Kidney epithelial cell (primary cell): ENCODE measurements at regions not wholly inside any gene's neighbourhood (a gene's known extent, or its start where the extent isn't known, plus 50 kb on each side); places are given as distances from the start of the nearest gene placed in this dataset.
"Not testable (repeated sequence)": the region's sequence is repeated elsewhere in the genome, so short reads cannot be mapped to it uniquely, and the experiment has no call there.

Experiments
- DNase-seq: peaks from one replicate; pipeline ENCODE4 v3.0.0-alpha.2; 2010; ENCODE audit warnings: low read depth
- H3K27me3 ChIP-seq: 2 replicates; pipeline ENCODE4 v1.6.0; 2011; ENCODE audit warnings: low read length; ENCODE audit not compliant: control insufficient read depth, insufficient read depth
- H3K36me3 ChIP-seq: 2 replicates; pipeline ENCODE4 v1.5.1; 2011; ENCODE audit warnings: low read length; ENCODE audit not compliant: control insufficient read depth, insufficient read depth
- H3K4me3 ChIP-seq: 2 replicates; pipeline ENCODE4 v1.5.1; 2011; ENCODE audit warnings: low read depth, mild to moderate bottlenecking, control low read depth, low read length
- TF ChIP-seq, protein P1 (sequence below): IDR thresholded peaks from 2 replicates; pipeline ENCODE4 v1.5.1; 2011; ENCODE audit warnings: mild to moderate bottlenecking, moderate library complexity, low read length, control low read depth, inconsistent platforms; ENCODE audit not compliant: insufficient read depth, poor library complexity, severe bottlenecking

DNA sequence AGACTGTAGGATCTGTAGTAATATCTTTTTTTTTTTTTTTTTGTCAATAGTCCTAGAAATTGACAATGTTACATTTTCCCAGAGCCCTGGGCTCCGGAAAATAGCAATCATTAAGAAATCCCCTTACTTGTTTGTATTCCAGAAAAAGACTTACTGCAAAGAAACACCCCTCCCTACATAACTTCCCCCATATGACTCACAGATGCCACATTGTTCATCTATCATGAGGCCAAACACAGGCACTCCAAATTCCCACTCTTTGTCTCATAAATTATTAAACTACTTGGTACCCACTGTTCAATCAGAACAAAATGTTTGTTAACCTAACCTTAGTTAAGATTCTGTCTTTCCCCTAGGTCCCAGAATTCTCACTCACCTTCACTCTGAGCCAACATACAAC lies 53.5 kb downstream of the TEX51 start:
- no peaks in the 10 kb centered on the region for H3K27me3 ChIP-seq
- H3K36me3 ChIP-seq: no peaks in the 10 kb centered on the region
- H3K4me3 ChIP-seq: no peak overlapping the region
- TF ChIP-seq, protein P1, sequence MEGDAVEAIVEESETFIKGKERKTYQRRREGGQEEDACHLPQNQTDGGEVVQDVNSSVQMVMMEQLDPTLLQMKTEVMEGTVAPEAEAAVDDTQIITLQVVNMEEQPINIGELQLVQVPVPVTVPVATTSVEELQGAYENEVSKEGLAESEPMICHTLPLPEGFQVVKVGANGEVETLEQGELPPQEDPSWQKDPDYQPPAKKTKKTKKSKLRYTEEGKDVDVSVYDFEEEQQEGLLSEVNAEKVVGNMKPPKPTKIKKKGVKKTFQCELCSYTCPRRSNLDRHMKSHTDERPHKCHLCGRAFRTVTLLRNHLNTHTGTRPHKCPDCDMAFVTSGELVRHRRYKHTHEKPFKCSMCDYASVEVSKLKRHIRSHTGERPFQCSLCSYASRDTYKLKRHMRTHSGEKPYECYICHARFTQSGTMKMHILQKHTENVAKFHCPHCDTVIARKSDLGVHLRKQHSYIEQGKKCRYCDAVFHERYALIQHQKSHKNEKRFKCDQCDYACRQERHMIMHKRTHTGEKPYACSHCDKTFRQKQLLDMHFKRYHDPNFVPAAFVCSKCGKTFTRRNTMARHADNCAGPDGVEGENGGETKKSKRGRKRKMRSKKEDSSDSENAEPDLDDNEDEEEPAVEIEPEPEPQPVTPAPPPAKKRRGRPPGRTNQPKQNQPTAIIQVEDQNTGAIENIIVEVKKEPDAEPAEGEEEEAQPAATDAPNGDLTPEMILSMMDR: no peak
- DNase-seq: no peak

DNA sequence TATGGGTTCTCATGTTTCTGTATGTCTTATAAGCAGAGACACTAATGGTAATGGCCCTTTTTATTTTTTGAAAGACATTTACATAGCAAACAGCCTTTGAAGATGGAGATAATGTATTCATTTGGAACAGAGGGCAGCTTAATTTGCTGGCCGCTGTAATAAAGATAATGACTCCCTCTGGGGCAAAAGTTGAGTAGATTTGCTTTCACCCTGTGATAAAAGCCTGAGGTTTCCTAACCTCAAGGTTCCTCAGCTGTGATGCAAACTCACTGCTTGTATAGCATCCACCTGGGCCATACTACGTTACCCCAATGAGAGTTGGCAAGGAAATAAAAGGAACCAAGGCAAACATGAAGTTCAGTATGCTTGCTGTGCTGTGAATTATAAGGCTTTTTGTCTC lies 54.8 kb downstream of the TEX51 start:
- H3K27me3 ChIP-seq: no peaks in the 10 kb centered on the region
- H3K36me3 ChIP-seq: no peaks in the 10 kb centered on the region
- no peak for DNase-seq
- TF ChIP-seq, protein P1: no peak
- no peak overlapping the region for H3K4me3 ChIP-seq

DNA sequence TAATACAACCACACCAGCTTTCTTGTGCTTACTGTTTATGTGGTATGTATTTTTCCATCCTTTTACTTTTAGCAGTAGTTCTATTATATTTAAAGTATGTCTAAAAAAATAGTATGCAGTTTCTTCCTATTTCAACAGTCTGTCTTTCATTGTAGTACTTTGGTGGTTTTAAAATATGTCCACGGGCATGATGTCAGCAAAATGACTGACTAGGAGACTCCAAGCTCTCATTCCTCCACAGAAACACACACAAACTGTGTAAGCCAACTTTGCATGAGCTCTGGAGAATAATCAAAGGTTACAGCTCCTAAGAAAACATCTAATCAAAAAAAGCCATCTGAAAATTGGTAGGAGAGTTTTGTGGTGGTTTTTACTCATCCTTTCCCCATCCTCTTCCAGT lies 56.1 kb downstream of the TEX51 start:
- Histone ChIP-seq H3K27me3 (no peaks in the 10 kb centered on the region), H3K36me3 (no peaks in the 10 kb centered on the region), H3K4me3 (no peak overlapping the region)
- DNase-seq: no peak
- TF ChIP-seq, protein P1: no peak

DNA sequence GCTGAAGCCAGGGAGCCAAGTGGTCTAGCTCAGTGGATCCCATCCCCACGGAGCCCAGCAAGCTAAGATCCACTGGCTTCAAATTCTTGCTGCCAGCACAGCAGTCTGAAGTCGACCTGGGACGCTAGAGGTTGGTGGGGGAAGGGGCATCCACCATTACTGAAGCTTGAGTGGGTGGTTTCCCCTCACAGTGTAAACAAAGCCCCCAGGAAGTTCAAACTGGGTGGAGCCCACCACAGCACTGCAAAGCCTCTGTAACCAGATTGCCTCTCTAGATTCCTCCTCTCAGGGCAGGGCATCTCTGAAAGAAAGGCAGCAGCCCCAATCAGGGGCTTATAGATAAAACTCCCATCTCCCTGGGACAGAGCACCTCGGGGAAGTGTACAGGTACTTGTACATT lies 58.1 kb downstream of the TEX51 start:
- not testable (repeated sequence) for H3K36me3 ChIP-seq, DNase-seq

DNA sequence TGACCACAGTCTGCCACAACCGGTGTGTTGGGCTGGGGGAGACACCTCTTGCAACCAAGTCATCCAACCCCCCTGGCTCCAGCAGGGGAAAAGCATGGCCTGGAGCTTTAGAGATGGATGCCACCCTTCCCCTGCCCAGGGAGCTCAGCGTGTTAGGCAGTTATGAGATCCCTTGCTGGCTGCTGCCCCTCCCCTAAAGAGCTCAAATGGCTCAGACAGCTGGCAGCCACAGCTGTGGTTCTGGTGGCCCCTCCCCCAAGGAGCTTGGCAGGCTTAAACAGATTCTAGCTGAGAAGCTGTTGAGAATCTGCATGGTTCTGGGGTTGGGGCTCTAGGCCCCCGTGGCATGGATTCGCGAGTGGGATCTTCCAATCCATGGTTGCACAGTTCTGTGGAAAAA lies 64.7 kb downstream of the TEX51 start:
- no peak overlapping the region for H3K4me3 ChIP-seq
- TF ChIP-seq, protein P1: no peak

More for the DNA sequence above, 58.1 kb downstream of the TEX51 start:
- H3K27me3 ChIP-seq, H3K4me3 ChIP-seq: not testable (repeated sequence)

DNA sequence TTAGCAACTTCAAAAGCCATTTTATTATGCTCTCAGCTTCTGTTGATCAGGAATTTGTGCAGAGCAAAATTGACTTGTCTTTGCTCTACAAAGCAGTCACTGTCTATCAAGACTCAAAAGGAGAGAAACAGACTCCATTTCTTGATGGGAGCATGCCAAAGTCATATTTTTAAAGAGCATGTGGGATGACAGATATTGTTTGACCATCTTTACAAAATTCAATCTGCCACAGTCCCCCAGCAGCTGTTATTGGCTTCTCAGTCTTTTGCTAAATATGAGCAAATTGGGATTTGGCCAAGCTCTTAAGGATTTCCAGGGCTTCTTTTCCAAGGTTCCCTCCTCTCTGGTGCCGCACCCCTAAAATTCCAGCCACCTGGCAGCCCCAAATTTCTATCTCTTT lies 67.9 kb downstream of the TEX51 start:
- TF ChIP-seq, protein P1: no peak
- Histone ChIP-seq H3K36me3 (no peaks in the 10 kb centered on the region), H3K27me3 (peaks cover 16% of the 10 kb centered on the region), H3K4me3 (no peak overlapping the region)
- DNase-seq: no peak

More for the DNA sequence above, 64.7 kb downstream of the TEX51 start:
- no peak for DNase-seq
- Histone ChIP-seq H3K27me3 (peaks cover under 1% of the 10 kb centered on the region), H3K36me3 (no peaks in the 10 kb centered on the region)
